Fibroblast of skin of right quadriceps (primary cell): ENCODE measurements at regions not wholly inside any gene's neighbourhood (a gene's known extent, or its start where the extent isn't known, plus 50 kb on each side); places are given as distances from the start of the nearest gene placed in this dataset.
A peak's percentile ranks its signal among the peaks of the same experiment; 100 is the strongest.
"Not testable (repeated sequence)": the region's sequence is repeated elsewhere in the genome, so short reads cannot be mapped to it uniquely, and the experiment has no call there.

Experiments
- DNase-seq: peaks from one replicate; pipeline ENCODE4 v3.0.0-alpha.2; 2013

- no peak for DNase-seq
Measured at GRCh38 chr5:87150630-87151029, 117.1 kb upstream of the RASA1 start.

DNA sequence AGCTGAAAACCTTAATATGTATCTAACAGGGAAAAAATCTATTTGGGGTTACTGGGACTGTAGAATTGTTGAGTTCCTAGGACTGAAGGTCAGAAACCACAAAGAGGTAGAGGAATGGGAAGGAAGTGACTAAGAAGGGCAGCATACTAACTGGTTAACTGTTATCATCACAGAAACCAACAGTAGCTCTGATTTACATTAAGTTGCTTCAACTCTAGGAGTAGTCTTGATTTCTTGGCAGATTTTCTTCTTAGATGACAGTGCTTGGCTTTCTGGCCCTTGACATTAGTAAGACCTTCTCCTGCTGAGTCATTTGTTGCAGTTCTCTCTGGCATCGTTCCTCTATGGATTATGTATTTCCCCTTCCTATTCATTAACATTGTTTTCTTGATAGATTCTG lies 116.1 kb upstream of the RASA1 start:
- DNase-seq: peak; percentile 93

- no peak for DNase-seq
Measured at GRCh38 chr5:87152886-87153285, 114.8 kb upstream of the RASA1 start.

- no peak for DNase-seq
Measured at GRCh38 chr5:87154191-87154590, 113.5 kb upstream of the RASA1 start.

DNA sequence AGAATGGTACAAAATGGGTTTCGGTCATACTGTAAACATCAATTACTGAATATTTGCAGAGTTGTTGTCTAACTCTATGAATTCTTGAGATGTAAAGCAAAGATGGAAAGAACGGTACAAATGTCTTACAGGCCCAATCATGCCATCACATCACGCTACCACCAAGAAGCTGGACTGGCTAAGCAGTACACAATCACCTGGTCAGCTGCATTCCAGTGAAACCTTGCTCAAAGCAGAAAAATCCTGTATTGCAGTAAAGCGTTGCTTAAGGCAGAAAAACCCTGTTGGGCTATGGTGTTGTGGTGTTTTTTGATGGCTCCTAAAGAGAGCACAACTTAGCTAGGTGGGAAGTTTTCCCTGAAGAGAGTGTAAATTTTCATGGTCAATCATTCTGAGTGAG lies 112.6 kb upstream of the RASA1 start:
- DNase-seq: no peak

DNA sequence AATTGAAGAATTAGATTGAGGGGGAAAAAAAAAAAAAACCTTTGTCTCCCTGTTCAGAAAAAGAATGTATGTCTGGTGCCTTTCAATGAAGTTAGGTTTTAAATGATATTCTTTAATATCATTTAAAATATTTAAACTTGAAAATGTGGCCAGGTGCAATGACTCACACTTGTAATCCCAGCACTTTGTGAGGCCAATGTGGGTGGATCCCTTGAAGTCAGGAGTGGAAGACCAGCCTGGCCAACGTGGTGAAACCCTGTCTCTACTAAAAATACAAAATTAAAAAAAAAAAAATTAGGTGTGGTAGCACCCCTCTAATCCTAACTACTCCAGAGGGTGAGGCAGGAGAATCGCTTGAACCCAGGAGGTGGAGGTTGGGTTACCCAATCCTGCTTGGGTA lies 111.1 kb upstream of the RASA1 start:
- DNase-seq: no peak

DNA sequence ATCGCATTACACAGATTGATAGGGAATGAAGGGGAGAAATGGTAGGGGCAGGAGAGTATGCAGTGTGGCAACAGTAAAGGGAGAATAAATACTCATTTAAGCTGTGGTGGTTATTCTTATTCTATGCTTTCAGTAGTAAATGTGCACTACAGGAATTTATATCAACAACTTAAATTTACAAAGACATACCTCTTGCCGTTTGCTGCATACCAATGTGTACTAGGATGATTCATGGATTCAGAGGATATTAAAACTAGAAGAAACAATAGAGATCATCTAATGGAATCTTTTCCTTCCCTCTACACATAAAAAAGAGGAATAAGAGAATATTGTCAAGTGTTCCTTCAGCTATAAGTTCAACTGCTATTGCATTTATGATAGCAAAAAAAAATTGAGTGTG lies 103.3 kb upstream of the RASA1 start:
- peak; percentile 12 for DNase-seq

DNA sequence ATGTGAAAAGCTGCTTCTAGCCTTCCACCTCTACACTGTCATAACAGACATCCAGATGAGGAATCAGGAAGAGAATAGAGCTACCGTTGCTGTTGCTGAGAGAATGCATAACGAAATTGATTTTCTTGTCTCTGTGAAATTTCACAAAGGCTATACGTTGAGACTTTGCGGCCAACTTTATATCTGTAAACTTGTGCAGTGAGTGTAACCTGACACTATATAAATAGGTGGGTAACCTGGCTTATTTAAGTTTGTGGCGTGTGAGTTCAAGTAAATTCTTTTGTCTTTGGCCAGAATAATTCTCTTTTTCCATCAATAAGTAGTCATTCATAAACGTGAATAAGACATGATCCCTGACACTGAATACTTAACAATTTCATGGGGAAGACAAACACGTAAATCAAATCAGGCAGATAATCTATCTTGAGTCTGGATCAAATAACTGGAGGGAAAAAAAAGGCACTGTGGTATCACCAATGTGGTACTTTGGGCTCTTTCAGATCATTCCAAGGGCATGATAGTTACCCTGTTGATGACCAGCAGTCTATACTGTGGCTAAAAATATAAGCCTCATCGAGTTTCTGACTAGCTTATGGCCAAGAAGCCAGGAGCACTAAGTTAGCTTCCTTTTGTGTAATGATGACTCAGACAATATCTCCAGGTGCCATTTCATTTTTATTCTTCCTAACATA lies 98.2 kb upstream of the RASA1 start:
- DNase-seq: peak; percentile 9

GRCh38 chr5:87170799-87171198 lies 96.9 kb upstream of the RASA1 start:
- DNase-seq: no peak

GRCh38 chr5:87182649-87183048 lies 85.0 kb upstream of the RASA1 start:
- no peak for DNase-seq

DNA sequence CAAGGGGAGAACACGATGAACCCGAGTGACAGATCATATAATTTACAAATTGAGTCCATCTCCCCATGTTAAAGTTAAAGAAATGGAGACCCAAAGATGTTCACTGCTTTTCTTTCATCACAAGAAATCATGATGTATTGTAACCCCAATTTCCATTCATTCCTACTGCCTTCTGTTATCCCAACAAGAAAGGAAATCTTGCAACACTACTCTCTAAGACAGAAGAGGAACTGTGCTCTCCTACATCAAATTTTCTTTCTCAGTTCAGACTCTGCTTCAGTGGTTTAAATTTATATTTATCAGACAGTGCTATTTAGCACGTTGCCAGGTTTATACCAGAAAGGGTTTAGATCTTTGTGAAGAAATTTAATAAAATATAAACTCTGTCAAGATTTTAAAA lies 83.8 kb upstream of the RASA1 start:
- DNase-seq: no peak

GRCh38 chr5:87184605-87185004 lies 83.1 kb upstream of the RASA1 start:
- DNase-seq: no peak

- DNase-seq: no peak
Measured at GRCh38 chr5:87185838-87186237, 81.8 kb upstream of the RASA1 start.

- DNase-seq: no peak
Measured at GRCh38 chr5:87188391-87188790, 79.3 kb upstream of the RASA1 start.

GRCh38 chr5:87190041-87190440 lies 77.6 kb upstream of the RASA1 start:
- no peak for DNase-seq

DNA sequence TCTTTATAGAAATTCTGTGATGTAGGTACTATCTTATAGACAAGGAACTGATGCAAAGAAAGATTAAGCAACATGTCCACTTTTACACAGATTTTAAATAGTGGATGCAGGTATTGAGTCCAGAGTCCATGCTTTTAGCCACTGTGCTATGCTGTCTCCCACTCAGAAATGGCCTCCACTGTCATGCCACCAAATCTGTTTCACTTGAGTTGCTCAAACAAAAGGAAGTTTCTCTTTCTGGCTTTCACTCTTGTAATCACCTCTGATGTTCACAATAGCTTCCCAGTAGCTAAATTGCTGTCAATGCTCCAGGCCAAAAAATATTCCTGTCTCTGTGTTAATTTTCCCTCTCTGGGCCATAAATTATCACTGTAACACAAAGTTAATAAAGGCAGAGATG lies 77.0 kb upstream of the RASA1 start:
- no peak for DNase-seq

DNA sequence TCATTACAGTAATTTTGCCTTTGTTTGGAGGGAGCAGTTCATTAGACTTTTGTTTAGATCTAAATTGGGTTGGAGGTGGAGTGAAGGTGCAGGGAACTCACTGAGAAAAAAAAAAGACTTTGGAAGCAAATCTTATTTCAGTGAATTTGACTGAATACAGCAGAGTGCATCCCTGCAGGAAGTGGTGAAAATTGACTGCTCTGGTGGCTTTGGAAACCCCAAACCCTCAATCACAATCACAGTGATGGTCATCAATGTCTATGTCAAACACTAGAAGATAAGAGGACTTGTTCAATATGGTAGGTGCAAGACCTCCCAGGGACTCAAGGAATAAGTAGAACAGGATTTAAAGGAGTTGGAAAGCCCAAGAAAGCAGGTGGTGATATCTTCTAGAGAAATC lies 76.0 kb upstream of the RASA1 start:
- no peak for DNase-seq

- peak; percentile 78 for DNase-seq
Measured at GRCh38 chr5:87195104-87195591, 72.5 kb upstream of the RASA1 start.

DNA sequence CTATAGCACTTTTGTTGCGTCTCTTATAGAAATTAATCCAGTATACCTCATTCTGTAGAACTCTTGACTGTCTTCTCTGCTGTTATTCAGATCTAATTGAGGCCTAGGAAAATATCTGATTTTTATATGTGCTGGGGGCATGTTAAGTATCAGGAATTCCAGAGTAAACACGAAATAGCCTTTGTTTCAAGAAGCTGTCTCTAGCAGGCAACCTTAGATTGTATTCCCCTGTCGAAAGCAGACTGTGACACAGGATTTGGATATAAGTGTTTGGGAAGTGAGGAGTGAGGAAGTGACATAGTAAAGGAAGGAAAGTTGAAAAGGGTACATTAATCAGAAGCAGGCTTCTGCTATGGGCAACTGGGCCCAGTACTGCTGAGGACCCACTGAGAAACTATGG lies 72.1 kb upstream of the RASA1 start:
- no peak for DNase-seq

GRCh38 chr5:87198010-87198409 lies 69.7 kb upstream of the RASA1 start:
- no peak for DNase-seq

GRCh38 chr5:87199246-87199645 lies 68.4 kb upstream of the RASA1 start:
- not testable (repeated sequence) for DNase-seq

- not testable (repeated sequence) for DNase-seq
Measured at GRCh38 chr5:87199704-87200103, 68.0 kb upstream of the RASA1 start.

DNA sequence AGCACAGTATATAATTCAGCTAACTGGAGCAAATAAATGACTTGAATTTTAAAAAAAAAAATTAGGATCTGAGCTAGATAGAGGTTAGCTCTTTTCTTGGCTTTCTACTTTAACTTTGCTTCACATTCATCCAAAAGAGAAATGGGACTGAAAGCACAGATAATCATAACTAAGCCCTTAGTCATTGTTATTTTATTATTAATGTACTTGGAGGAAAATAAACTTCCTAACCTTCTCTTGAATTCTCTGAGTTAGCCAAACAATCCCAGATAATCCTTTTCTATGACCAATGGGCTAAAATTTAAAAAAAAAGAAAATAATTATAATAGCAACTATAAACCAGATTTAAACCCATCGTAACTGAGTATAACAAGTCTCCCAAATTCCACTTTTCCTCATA lies 57.6 kb upstream of the RASA1 start:
- peak; percentile 26 for DNase-seq

DNA sequence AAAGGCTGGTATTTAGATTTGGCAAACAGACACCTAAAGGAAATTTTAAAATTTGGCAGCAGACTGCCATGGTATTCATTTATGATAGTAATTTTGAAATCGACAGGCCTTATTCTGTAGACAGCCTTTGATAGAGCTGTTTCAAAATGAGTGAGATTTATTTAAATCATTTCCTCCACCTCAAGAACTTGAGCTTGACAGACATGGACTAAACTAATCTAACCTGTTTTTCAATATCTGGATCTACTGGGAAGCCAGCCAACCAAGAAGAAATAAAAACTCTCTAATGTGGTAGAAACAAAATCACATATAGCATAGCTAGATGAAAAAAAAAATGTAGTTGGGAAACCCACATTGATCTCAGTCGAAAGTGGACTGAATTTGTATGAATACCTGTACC lies 56.9 kb upstream of the RASA1 start:
- DNase-seq: no peak

DNA sequence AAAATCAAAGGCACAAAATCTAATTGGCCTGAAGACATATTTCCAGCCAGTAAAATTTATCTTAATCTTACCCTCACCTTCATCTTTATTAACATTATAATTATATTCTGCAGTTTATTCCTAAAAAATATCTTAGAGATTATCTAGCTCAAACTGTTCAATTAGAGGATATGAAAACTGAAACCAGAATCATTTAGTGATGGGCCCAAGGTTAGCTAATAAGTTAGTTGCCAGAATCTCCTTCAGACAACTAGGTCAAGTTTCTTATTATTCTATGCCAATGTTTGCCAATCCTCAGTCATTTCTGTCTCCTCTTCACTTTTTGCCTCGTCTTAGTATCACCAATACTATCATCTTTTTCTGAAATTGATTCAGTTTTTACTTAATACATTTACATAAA lies 56.0 kb upstream of the RASA1 start:
- DNase-seq: no peak
